HepG2 (cell line): ENCODE measurements at regions not wholly inside any gene's neighbourhood (a gene's known extent, or its start where the extent isn't known, plus 50 kb on each side); places are given as distances from the start of the nearest gene placed in this dataset.

Source experiments
- ATF2 ChIP-seq: sonication (generic); formaldehyde crosslinking; IDR thresholded peaks from 2 replicates; pipeline ENCODE4 v1.4.0; 2020; ENCODE audit warnings: missing genetic modification reagents
- BCLAF1 ChIP-seq: fragments of 450-650 bp; IDR thresholded peaks from 2 replicates; pipeline ENCODE4 v1.6.1; 2017; ENCODE audit warnings: mild to moderate bottlenecking
- CTCF ChIP-seq: sonication (generic); formaldehyde crosslinking; IDR thresholded peaks from 2 replicates; pipeline ENCODE4 v1.5.0; 2020; ENCODE audit warnings: mild to moderate bottlenecking, missing genetic modification reagents, moderate library complexity
- FOXA1 ChIP-seq, 2 experiments: fragments of 450-650 bp in 1 of 2; sonication (generic) in 1 of 2; formaldehyde crosslinking in 1 of 2; IDR thresholded peaks; 2 replicates each; pipeline versions ENCODE4 v1.4.0 to v1.6.1; 2016 to 2020; ENCODE audit warnings: missing genetic modification reagents in 1 of 2
- HINFP ChIP-seq: sonication (generic); formaldehyde crosslinking; IDR thresholded peaks from 2 replicates; pipeline ENCODE4 v1.4.0; 2020; ENCODE audit warnings: low read depth, mild to moderate bottlenecking, missing genetic modification reagents
- HMG20B ChIP-seq: conservative IDR thresholded peaks from 2 replicates; pipeline ENCODE4 v1.6.1; 2016; ENCODE audit warnings: missing genetic modification reagents, missing compliant biosample characterization
- JUND ChIP-seq: sonication (generic); formaldehyde crosslinking; IDR thresholded peaks from 2 replicates; pipeline ENCODE4 v1.8.0; 2022; ENCODE audit warnings: mild to moderate bottlenecking, missing genetic modification reagents
- KLF9 ChIP-seq: IDR thresholded peaks from 2 replicates; pipeline ENCODE4 v1.6.1; 2016; ENCODE audit warnings: low read depth
- NCOA1 ChIP-seq: sonication (generic); formaldehyde crosslinking; IDR thresholded peaks from 2 replicates; pipeline ENCODE4 v1.9.0; 2021; ENCODE audit warnings: missing genetic modification reagents
- PPARG ChIP-seq: conservative IDR thresholded peaks from 2 replicates; pipeline ENCODE4 v1.6.1; 2016; ENCODE audit warnings: missing biosample characterization, missing genetic modification reagents
- RCOR2 ChIP-seq: IDR thresholded peaks from 2 replicates; pipeline ENCODE4 v1.6.1; 2016; ENCODE audit warnings: missing biosample characterization, missing genetic modification reagents
- TBX2 ChIP-seq: sonication (generic); formaldehyde crosslinking; IDR thresholded peaks from 2 replicates; pipeline ENCODE4 v1.5.0; 2020; ENCODE audit warnings: missing genetic modification reagents, mild to moderate bottlenecking, borderline replicate concordance
- TERF1 ChIP-seq: sonication (generic); formaldehyde crosslinking; IDR thresholded peaks from 2 replicates; pipeline ENCODE4 v1.8.0; 2022; ENCODE audit warnings: mild to moderate bottlenecking, missing genetic modification reagents, moderate library complexity
- TRIM22 ChIP-seq: fragments of 450-650 bp; IDR thresholded peaks from 2 replicates; pipeline ENCODE4 v1.6.1; 2017
- ZNF441 ChIP-seq: sonication (generic); formaldehyde crosslinking; IDR thresholded peaks from 2 replicates; pipeline ENCODE4 v1.7.0; 2021; ENCODE audit warnings: missing genetic modification reagents, borderline replicate concordance
- ZNF710 ChIP-seq: sonication (generic); formaldehyde crosslinking; IDR thresholded peaks from 2 replicates; pipeline ENCODE4 v1.5.0; 2020; ENCODE audit warnings: mild to moderate bottlenecking, missing genetic modification reagents, borderline replicate concordance

- TF ChIP-seq HINFP (CRISPR knock-in tag) (no peak), TERF1 (CRISPR knock-in tag) (0 out of 2 replicates have a peak, but pooled peaks have one; percentile 23), ZNF710 (CRISPR knock-in tag) (peak; percentile 1; the same call in 1 of the 2 replicates), FOXA1 (IDR thresholded peaks at IDR 0.05) (no peak), FOXA1 (CRISPR knock-in tag; IDR thresholded peaks at IDR 0.05) (peak; percentile 69), KLF9 (CRISPR knock-in tag) (no peak), TBX2 (CRISPR knock-in tag) (peak; percentile 62; the same call in 1 of the 2 replicates), JUND (CRISPR knock-in tag) (no peak), TRIM22 (no peak), RCOR2 (CRISPR knock-in tag) (0 out of 2 replicates have a peak, but pooled peaks have one; percentile 15), NCOA1 (CRISPR knock-in tag) (no peak; the same call in 1 of the 2 replicates), PPARG (CRISPR knock-in tag) (0 out of 2 replicates have a peak, but pooled peaks have one; percentile 29), CTCF (CRISPR knock-in tag) (peak; percentile 38), ATF2 (CRISPR knock-in tag) (no peak), ZNF441 (no peak), HMG20B (0 out of 2 replicates have a peak, but pooled peaks have one; percentile 33), BCLAF1 (no peak)
Observed at GRCh38 chr12:113766131-113766878, 199.8 kb downstream of the RBM19 start (continued).
